Astrocyte of the cerebellum (primary cell): ENCODE measurements at regions not wholly inside any gene's neighbourhood (a gene's known extent, or its start where the extent isn't known, plus 50 kb on each side); places are given as distances from the start of the nearest gene placed in this dataset.
"Not testable (repeated sequence)": the region's sequence is repeated elsewhere in the genome, so short reads cannot be mapped to it uniquely, and the experiment has no call there.

Experiments used
- DNase-seq: peaks from one replicate; pipeline ENCODE4 v3.0.0-alpha.2; 2011; ENCODE audit warnings: low read depth
- H3K4me3 ChIP-seq: 2 replicates; pipeline ENCODE4 v1.5.1; 2011; ENCODE audit warnings: mild to moderate bottlenecking, low read depth, low read length, moderate library complexity
- CTCF ChIP-seq: IDR thresholded peaks from 2 replicates; pipeline ENCODE4 v1.5.1; 2012; ENCODE audit warnings: low read length, low read depth, moderate library complexity, mild to moderate bottlenecking; ENCODE audit errors: missing control alignments
- in situ Hi-C: cut with HindIII; loops from 2 replicates; pipeline ENCODE4 v1.10.0; 2017; ENCODE audit warnings: low sequenced_read_pairs

GRCh38 chr18:1528447-1528846 lies 623.8 kb downstream of the ADCYAP1 start:
- no peak for TF ChIP-seq CTCF
- no peak overlapping the region for H3K4me3 ChIP-seq
- no peak for DNase-seq
- in situ Hi-C loops: no loop called here

GRCh38 chr18:1528964-1529509 lies 624.4 kb downstream of the ADCYAP1 start:
- DNase-seq: no peak
- in situ Hi-C loops: no loop called here
- no peak overlapping the region for H3K4me3 ChIP-seq
- no peak for TF ChIP-seq CTCF

- in situ Hi-C loops: no loop called here
- TF ChIP-seq CTCF: no peak
- no peak for DNase-seq
- no peak overlapping the region for H3K4me3 ChIP-seq
Measured at GRCh38 chr18:1530650-1531049, 626.0 kb downstream of the ADCYAP1 start.

- in situ Hi-C loops: no loop called here
- no peak for TF ChIP-seq CTCF
- H3K4me3 ChIP-seq: no peak overlapping the region
- DNase-seq: no peak
Measured at GRCh38 chr18:1539276-1539675, 634.6 kb downstream of the ADCYAP1 start.

GRCh38 chr18:1541478-1541877 lies 636.8 kb downstream of the ADCYAP1 start:
- no peak overlapping the region for H3K4me3 ChIP-seq
- no peak for DNase-seq
- in situ Hi-C loops: no loop called here
- TF ChIP-seq CTCF: no peak

GRCh38 chr18:1542230-1542774 lies 637.6 kb downstream of the ADCYAP1 start:
- no peak for TF ChIP-seq CTCF
- DNase-seq: no peak
- in situ Hi-C loops: no loop called here
- no peak overlapping the region for H3K4me3 ChIP-seq

GRCh38 chr18:1544016-1544415 lies 639.3 kb downstream of the ADCYAP1 start:
- in situ Hi-C loops: no loop called here
- no peak for TF ChIP-seq CTCF
- H3K4me3 ChIP-seq: no peak overlapping the region
- no peak for DNase-seq

- DNase-seq: peak; percentile 3
- in situ Hi-C loops, H3K4me3 ChIP-seq: not testable (repeated sequence)
Measured at GRCh38 chr18:1557711-1558110, 653.0 kb downstream of the ADCYAP1 start.
